Activated CD8-positive, alpha-beta memory T cell treated with anti-CD3 and anti-CD28 coated beads, Interleukin-2, amount 10 ng/mL, durations not matched to agents 7 days and 5 days (primary cell): ENCODE measurements at regions not wholly inside any gene's neighbourhood (a gene's known extent, or its start where the extent isn't known, plus 50 kb on each side); places are given as distances from the start of the nearest gene placed in this dataset.

Experiments
- ATAC-seq: fragments of 150-1000 bp; cut with Tn5 transposase; one replicate; pipeline ENCODE4 v1.10.0; 2021; ENCODE audit warnings: moderate library complexity
- CTCF ChIA-PET: fragments of 350-600 bp; sonication (Branson Sonifier 250); formaldehyde crosslinking; loops from one replicate; lab custom pipeline; 2021; ENCODE audit warnings: antibody characterized with exemption; lab: Charles Lee
- DNase-seq: peaks from one replicate; pipeline ENCODE4 v3.0.0-alpha.2; 2020
- H3K27ac Mint-ChIP-seq: one replicate; pipeline ENCODE4 v1.8.0; 2021; ENCODE audit warnings: mild to moderate bottlenecking, mixed read lengths
- H3K27me3 Mint-ChIP-seq: one replicate; pipeline ENCODE4 v1.8.0; 2021; ENCODE audit warnings: mixed read lengths
- H3K36me3 Mint-ChIP-seq: one replicate; pipeline ENCODE4 v1.8.0; 2021; ENCODE audit warnings: mild to moderate bottlenecking, mixed read lengths
- H3K4me1 Mint-ChIP-seq: one replicate; pipeline ENCODE4 v1.8.0; 2021; ENCODE audit warnings: mixed read lengths
- H3K4me3 Mint-ChIP-seq: one replicate; pipeline ENCODE4 v1.8.0; 2021; ENCODE audit warnings: mild to moderate bottlenecking, moderate library complexity, mixed read lengths
- H3K9me3 Mint-ChIP-seq: one replicate; pipeline ENCODE4 v1.8.0; 2022; ENCODE audit warnings: low read depth, mixed read lengths

- CTCF ChIA-PET, result no interaction called here
- no peaks in the 10 kb centered on the region for H3K36me3 Mint-ChIP-seq
- DNase-seq, result no peak
- H3K27me3 Mint-ChIP-seq, result no peaks in the 10 kb centered on the region
- no peaks in the 10 kb centered on the region for H3K4me1 Mint-ChIP-seq
- ATAC-seq, result no peak
- H3K27ac Mint-ChIP-seq, result no peak overlapping the region
- H3K4me3 Mint-ChIP-seq, result no peak overlapping the region
- H3K9me3 Mint-ChIP-seq, result no peaks in the 10 kb centered on the region
Observed at GRCh38 chr4:155107059-155107458, 101.4 kb upstream of the NPY2R start.

GRCh38 chr4:155114790-155115189 lies 93.6 kb upstream of the NPY2R start:
- no peaks in the 10 kb centered on the region for H3K36me3 Mint-ChIP-seq
- H3K9me3 Mint-ChIP-seq, result no peaks in the 10 kb centered on the region
- H3K27me3 Mint-ChIP-seq, result no peaks in the 10 kb centered on the region
- CTCF ChIA-PET, result no interaction called here
- no peak overlapping the region for H3K4me3 Mint-ChIP-seq
- DNase-seq (no peak), ATAC-seq (no peak)
- H3K4me1 Mint-ChIP-seq, result no peaks in the 10 kb centered on the region
- H3K27ac Mint-ChIP-seq, result no peak overlapping the region

GRCh38 chr4:155119006-155119405 lies 89.4 kb upstream of the NPY2R start:
- Mint-ChIP-seq H3K27me3 (no peaks in the 10 kb centered on the region), H3K4me1 (no peaks in the 10 kb centered on the region), H3K9me3 (no peaks in the 10 kb centered on the region), H3K27ac (no peak overlapping the region), H3K4me3 (no peak overlapping the region), H3K36me3 (no peaks in the 10 kb centered on the region)
- no peak for ATAC-seq
- CTCF ChIA-PET, result no interaction called here
- no peak for DNase-seq

GRCh38 chr4:155120536-155120935 lies 87.9 kb upstream of the NPY2R start:
- no peaks in the 10 kb centered on the region for H3K27me3 Mint-ChIP-seq
- H3K9me3 Mint-ChIP-seq, result no peaks in the 10 kb centered on the region
- DNase-seq (no peak), ATAC-seq (no peak)
- CTCF ChIA-PET, result no interaction called here
- H3K27ac Mint-ChIP-seq, result no peak overlapping the region
- no peak overlapping the region for H3K4me3 Mint-ChIP-seq
- H3K4me1 Mint-ChIP-seq, result no peaks in the 10 kb centered on the region
- no peaks in the 10 kb centered on the region for H3K36me3 Mint-ChIP-seq

- Mint-ChIP-seq H3K4me1 (no peaks in the 10 kb centered on the region), H3K27me3 (no peaks in the 10 kb centered on the region), H3K36me3 (no peaks in the 10 kb centered on the region), H3K27ac (no peak overlapping the region), H3K9me3 (no peaks in the 10 kb centered on the region), H3K4me3 (no peak overlapping the region)
- DNase-seq (no peak), ATAC-seq (no peak)
- CTCF ChIA-PET, result no interaction called here
Observed at GRCh38 chr4:155122382-155122781, 86.1 kb upstream of the NPY2R start.

- CTCF ChIA-PET, result no interaction called here
- ATAC-seq (no peak), DNase-seq (no peak)
- H3K27ac Mint-ChIP-seq, result no peak overlapping the region
- no peaks in the 10 kb centered on the region for H3K27me3 Mint-ChIP-seq
- no peaks in the 10 kb centered on the region for H3K36me3 Mint-ChIP-seq
- no peaks in the 10 kb centered on the region for H3K9me3 Mint-ChIP-seq
- no peaks in the 10 kb centered on the region for H3K4me1 Mint-ChIP-seq
- no peak overlapping the region for H3K4me3 Mint-ChIP-seq
Observed at GRCh38 chr4:155134136-155134535, 74.3 kb upstream of the NPY2R start.

- ATAC-seq (no peak), DNase-seq (no peak)
- Mint-ChIP-seq H3K4me3 (no peak overlapping the region), H3K36me3 (no peaks in the 10 kb centered on the region), H3K9me3 (peaks cover 3% of the 10 kb centered on the region), H3K27me3 (no peaks in the 10 kb centered on the region), H3K27ac (no peak overlapping the region), H3K4me1 (no peaks in the 10 kb centered on the region)
- CTCF ChIA-PET, result no interaction called here
Observed at GRCh38 chr4:155140889-155141288, 67.5 kb upstream of the NPY2R start.

- DNase-seq, result no peak
- Mint-ChIP-seq H3K27ac (no peak overlapping the region), H3K36me3 (no peaks in the 10 kb centered on the region), H3K4me3 (no peak overlapping the region), H3K27me3 (no peaks in the 10 kb centered on the region), H3K4me1 (no peaks in the 10 kb centered on the region), H3K9me3 (peaks cover 3% of the 10 kb centered on the region)
- no peak for ATAC-seq
- CTCF ChIA-PET, result no interaction called here
Observed at GRCh38 chr4:155143512-155143911, 64.9 kb upstream of the NPY2R start.
